ENCODE measurements at regions not wholly inside any gene's neighbourhood (a gene's known extent, or its start where the extent isn't known, plus 50 kb on each side); places are given as distances from the start of the nearest gene placed in this dataset.
A peak's percentile ranks its signal among the peaks of the same experiment; 100 is the strongest.
"Not testable (repeated sequence)": the region's sequence is repeated elsewhere in the genome, so short reads cannot be mapped to it uniquely, and the experiment has no call there.

- ATAC-seq (no peak), DNase-seq (no peak)
- intact Hi-C loops (cut with DNase I, micrococcal nuclease): no loop called here
Observed at GRCh38 chr9:26789959-26790358, 102.6 kb downstream of the CAAP1 start.

DNA sequence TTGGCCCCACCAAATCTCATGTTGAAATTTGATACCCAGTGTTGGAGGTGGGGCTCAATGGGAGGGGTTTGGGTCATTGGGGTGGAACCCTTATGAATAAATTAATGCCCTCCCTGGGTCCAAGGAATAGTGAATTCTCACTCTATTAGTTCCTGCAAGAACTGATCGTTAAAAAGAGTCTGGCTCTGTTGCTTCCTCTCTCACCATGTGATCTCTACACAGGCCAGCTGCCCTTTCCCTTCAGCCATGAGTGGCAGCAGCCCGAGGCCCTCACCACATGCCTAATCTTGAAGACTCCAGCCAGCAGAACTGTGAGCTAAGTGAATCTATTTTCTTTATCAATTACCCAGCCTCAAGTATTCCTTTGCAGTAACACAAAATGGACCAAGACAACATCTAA lies 106.0 kb downstream of the CAAP1 start:
- DNase-seq (no peak), ATAC-seq (no peak)
- intact Hi-C loops (cut with DNase I, micrococcal nuclease): no loop called here

GRCh38 chr9:26782899-26783298 lies 109.7 kb downstream of the CAAP1 start:
- DNase-seq: no peak
- intact Hi-C loops (cut with DNase I, micrococcal nuclease): no loop called here
- ATAC-seq: no peak

DNA sequence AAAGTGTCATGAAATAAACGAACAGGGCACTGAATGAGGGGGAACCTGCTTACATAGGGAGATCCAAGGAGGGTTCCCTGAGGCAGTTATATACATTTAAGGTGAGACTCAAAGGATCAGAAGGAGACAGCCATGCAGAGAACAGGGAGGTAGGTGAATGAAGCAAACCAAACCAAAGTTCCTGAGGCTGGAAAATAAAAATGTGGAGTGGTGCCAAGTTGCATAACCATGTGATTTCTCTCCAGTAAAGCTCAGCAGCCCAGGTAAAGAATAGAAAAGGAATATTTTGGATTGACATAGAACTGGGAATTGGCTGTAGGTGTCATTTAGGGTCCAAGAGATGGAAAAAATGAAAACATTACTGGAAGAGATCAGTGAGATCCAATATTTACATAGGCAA lies 110.7 kb downstream of the CAAP1 start:
- ATAC-seq (peak; percentile 44), DNase-seq (no peak)
- intact Hi-C loops (cut with DNase I, micrococcal nuclease): no loop called here

DNA sequence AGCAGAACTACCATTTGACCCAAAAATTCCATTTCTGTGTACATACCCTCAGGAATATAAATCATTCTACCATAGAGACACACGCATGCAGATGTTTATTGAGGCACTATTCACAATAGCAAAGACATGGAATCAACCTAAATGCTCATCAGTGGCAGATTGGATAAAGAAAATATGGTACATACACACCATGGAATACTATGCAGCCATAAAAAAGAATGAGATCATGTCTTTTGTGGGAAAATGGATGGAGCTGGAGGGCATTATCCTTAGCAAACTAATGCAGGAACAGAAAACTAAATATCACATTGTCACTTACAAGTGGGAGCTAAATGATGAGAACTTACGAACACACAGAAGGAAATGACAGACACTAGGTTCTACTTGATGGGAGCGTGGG lies 112.3 kb downstream of the CAAP1 start:
- DNase-seq; ATAC-seq; intact Hi-C loops (cut with DNase I, micrococcal nuclease): not testable (repeated sequence)

GRCh38 chr9:26779062-26779461 lies 113.5 kb downstream of the CAAP1 start:
- no peak for ATAC-seq

GRCh38 chr9:26775391-26775790 lies 117.2 kb downstream of the CAAP1 start:
- DNase-seq (peak; percentile 44 to 48), ATAC-seq (peak; percentile 94)
- intact Hi-C loops (cut with DNase I, micrococcal nuclease): no loop called here

More at GRCh38 chr9:26779062-26779461, 113.5 kb downstream of the CAAP1 start:
- DNase-seq: no peak
- intact Hi-C loops (cut with DNase I, micrococcal nuclease): no loop called here

- ATAC-seq (peak; percentile 73), DNase-seq (peak in 1 of 2 donors; percentile 15)
- intact Hi-C loops (cut with DNase I, micrococcal nuclease): no loop called here
Observed at GRCh38 chr9:26773056-26773455, 119.5 kb downstream of the CAAP1 start.

GRCh38 chr9:26770821-26771220 lies 121.8 kb downstream of the CAAP1 start:
- no peak for DNase-seq
- no peak for ATAC-seq
- intact Hi-C loops (cut with DNase I, micrococcal nuclease): no loop called here

DNA sequence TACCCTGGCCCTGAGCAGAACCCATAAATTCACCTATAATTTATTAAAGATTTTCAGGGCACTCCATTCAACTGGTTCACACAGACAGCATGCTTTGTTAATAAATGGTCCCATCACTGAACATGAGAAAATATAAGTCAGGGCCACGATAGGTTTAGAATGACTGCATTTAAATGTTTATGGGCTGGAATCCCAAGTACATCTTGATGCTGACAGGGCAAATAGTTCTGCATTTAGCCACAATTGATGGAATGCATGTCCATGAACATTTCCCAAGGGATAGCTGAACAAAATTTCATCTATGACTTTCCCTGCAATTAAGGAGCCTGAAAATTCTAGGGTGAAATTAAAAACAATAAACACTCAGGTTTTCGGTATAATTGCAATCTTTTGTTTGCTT lies 124.5 kb downstream of the CAAP1 start:
- DNase-seq (no peak), ATAC-seq (no peak)
- intact Hi-C loops (cut with DNase I, micrococcal nuclease): no loop called here

DNA sequence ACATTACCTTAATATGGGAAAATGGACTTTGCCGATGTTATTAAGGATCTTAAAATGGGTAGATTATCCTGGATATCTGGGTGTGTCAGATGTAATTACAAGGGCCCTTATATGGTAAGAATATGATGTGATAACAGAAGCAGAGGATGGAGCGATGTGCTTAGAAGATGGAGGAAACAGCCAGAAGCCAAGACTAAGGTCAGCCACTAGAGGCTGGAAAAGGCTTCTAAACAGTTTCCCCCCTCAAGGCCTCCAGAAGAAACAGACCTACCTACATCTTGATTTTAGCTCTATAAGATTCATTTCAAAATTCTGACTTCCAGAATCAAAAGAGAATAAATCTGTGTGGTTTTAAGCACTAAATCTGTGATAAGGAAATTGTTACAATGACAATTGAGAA lies 131.9 kb downstream of the CAAP1 start:
- DNase-seq (no peak), ATAC-seq (no peak)
- intact Hi-C loops (cut with DNase I, micrococcal nuclease): no loop called here

DNA sequence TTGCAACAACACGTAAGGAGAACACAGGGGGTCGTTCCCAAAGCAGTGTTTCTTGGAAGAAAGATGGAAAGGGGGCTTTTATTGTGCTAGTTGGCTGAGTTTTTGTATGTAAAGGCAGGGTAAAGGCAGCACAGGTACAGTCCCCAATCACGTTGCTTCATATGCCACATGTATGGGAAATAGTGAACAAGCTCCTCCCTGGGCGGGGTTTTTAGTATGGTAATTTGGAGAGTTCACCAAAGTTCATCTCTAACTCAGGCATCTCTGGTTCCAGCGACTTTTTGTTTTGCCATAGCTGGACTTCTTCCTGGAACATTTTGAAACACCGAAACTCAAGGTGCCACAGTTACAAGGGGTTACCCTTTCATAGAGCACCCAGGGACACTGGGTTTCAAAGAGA lies 133.9 kb downstream of the CAAP1 start:
- ATAC-seq (no peak), DNase-seq (no peak)
- intact Hi-C loops (cut with DNase I, micrococcal nuclease): no loop called here

GRCh38 chr9:26756881-26757280 lies 135.7 kb downstream of the CAAP1 start:
- no peak for ATAC-seq
- no peak for DNase-seq
- intact Hi-C loops (cut with DNase I, micrococcal nuclease): no loop called here

- DNase-seq (no peak), ATAC-seq (no peak)
- intact Hi-C loops (cut with DNase I, micrococcal nuclease): no loop called here
Observed at GRCh38 chr9:26755476-26755875, 137.1 kb downstream of the CAAP1 start.

GRCh38 chr9:26754509-26755164 lies 138.0 kb downstream of the CAAP1 start:
- ATAC-seq: no peak
- intact Hi-C loops (cut with DNase I, micrococcal nuclease): no loop called here

DNA sequence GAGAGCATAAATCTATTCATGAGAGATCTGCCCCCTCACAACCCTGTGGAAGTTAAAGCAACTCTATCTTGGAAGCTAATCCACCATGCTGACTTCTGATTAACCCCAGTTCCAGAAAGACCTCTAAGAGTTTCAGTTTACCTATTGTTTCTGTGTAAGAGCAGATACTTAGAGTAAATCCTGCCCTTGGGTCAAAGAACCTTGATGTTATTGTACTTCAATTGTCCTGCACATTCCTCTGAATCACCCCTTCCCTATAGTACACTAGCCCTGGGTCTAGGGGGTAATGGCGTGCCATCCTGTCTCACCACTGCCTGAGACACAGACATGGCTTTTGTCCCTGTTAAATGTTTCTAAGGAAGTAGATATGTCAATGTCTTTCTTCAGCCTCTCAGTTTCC lies 138.6 kb downstream of the CAAP1 start:
- no peak for DNase-seq
- intact Hi-C loops (cut with DNase I, micrococcal nuclease): no loop called here

More at GRCh38 chr9:26754509-26755164, 138.0 kb downstream of the CAAP1 start:
- DNase-seq: no peak

DNA sequence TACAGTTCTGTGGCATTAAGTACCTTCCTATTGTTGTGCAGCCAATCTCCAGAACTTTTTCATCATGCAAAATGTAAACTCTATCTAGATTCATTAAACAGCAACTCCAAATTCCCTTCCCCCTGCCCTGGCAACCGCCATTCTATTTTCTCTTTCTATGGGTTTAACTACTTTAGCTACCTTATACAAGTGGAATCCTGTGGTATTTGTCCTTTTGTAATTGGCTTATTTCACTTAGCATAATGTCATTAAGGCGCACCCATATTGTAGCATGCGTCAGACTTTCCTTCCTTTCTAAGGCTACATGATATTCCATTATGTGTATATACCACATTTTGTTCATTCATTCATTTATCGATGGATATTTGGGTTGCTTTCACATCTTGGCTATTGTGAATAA lies 142.4 kb downstream of the CAAP1 start:
- intact Hi-C loops (cut with DNase I, micrococcal nuclease): no loop called here

More for the DNA sequence above, 138.6 kb downstream of the CAAP1 start:
- no peak for ATAC-seq

DNA sequence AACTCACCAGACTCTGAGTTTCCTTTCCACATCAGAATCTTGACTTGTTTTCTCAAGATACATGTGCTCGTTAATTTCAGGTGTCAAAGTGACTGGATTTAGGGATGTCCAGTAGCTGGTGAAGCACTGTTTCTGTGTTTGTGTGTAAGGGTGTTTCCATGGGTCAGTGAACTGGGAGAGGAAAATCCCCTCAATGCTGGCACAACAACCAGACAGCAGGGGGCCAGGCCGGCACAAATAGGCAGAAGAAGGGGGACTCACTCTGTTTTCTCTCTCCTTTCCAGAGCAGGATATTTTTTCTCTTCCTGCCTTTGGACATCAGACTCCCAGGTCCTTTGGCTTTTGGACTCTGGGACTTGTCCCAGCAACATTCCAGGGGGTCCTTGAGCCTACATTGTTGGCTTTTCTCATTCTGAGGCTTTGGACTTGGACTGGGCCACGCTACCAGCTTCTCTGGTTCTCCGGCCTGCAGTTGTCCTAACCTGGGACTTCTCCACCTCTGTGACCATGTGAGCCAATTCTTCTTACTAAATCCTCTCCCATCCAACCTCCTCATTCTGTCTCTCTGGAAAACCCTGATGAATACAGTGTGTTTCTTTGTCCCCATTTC lies 144.0 kb downstream of the CAAP1 start:
- ATAC-seq (no peak), DNase-seq (no peak)
- intact Hi-C loops (cut with DNase I, micrococcal nuclease): loop anchor here in 1 of 2 donors (5.0 kb wide), 1 partner anchor 229 kb away; no protein-coding TSS in a partner anchor

More for the DNA sequence above, 142.4 kb downstream of the CAAP1 start:
- no peak for DNase-seq
- no peak for ATAC-seq

DNA sequence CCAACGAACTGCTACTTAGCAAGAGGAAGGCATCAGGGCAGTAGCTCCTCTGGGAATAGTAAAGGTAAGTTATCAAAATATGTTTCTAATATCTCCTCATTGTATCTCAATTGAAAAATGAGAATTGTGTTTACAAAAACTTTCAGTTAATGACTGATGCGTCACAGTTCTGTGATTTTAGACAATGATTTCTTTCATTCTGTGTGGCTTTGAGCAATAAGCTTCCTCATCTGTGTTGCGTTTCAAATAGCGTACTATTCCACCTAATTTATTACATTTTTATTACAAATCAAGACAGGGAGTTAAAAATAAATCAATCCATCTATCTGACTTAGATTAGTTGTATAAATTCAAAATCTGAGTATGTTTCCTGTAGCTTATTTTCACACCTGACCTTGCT lies 145.0 kb downstream of the CAAP1 start:
- intact Hi-C loops (cut with DNase I, micrococcal nuclease): loop anchor here in 1 of 2 donors (5.0 kb wide), 1 partner anchor 230 kb away; no protein-coding TSS in a partner anchor
- ATAC-seq (no peak), DNase-seq (no peak)

DNA sequence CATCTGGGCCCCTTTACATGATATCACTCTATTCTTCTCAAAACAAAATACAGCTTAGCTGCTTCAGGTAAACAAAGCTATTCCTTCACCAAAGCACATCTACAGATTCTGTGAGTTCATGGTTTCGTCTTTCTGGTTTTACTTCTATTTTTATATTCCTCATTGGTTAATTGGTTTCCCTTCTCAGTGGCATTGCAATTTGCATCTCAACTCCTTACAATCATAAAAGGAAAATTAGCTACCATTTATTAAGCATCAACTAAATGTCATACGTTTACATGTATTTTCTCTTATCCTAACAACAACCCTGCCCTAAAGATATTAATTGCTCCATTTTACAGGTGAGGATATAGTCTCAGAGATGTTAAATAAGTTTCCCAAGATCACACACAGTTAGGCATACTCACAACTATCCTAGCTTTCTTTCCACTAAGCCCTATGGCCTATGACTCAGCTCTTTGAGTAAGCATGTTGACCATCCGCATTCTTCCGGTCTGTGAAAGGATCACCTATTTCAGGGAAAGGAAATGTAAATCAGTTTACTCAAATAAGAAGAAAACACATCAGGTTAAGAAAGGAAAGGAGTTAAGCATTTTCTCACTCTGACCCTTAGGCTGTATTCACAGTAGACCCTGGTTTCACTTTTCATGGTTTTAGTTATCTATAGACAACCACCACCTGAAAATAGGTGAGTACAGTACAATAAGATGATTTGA lies 146.1 kb downstream of the CAAP1 start:
- peak; percentile 66 for ATAC-seq
- DNase-seq: no peak
- intact Hi-C loops (cut with DNase I, micrococcal nuclease): loop anchor here in 1 of 2 donors (5.0 kb wide), 1 partner anchor 231 kb away; no protein-coding TSS in a partner anchor

Data from left colon (tissue), 2 donors.